Heart left ventricle (tissue), 16 donors: ENCODE measurements at regions not wholly inside any gene's neighbourhood (a gene's known extent, or its start where the extent isn't known, plus 50 kb on each side); places are given as distances from the start of the nearest gene placed in this dataset.

Experiments used
- ATAC-seq, 4 donors: fragments of 200-7000 bp; cut with Tn5 transposase; one replicate each; pipeline ENCODE4 v1.9.1; 2020 to 2022; ENCODE audit warnings: moderate library complexity in 4 of 4, mild to moderate bottlenecking in 3 of 4, moderate number of reproducible peaks in 1 of 4
- DNase-seq, 5 donors: peaks; one replicate each; pipeline ENCODE4 v3.0.0-alpha.2; 2020
- H3K27ac ChIP-seq, 12 donors: fragments of 200-600 bp; sonication (generic) in 4 of 12; one replicate each; pipeline versions ENCODE4 v1.5.0 to v1.8.0; 2016 to 2022; ENCODE audit warnings: mild to moderate bottlenecking in 2 of 12
- H3K27me3 ChIP-seq, 9 donors: fragments of 200-600 bp; sonication (generic) in 2 of 9; one replicate each; pipeline versions ENCODE4 v1.5.1 to v1.8.0; 2016 to 2022; ENCODE audit warnings: mild to moderate bottlenecking in 3 of 9
- H3K36me3 ChIP-seq, 9 donors: fragments of 200-600 bp; sonication (generic) in 2 of 9; one replicate each; pipeline versions ENCODE4 v1.5.0 to v1.8.0; 2018 to 2022; ENCODE audit warnings: mild to moderate bottlenecking in 2 of 9
- H3K4me1 ChIP-seq, 12 donors: fragments of 200-600 bp; sonication (generic) in 4 of 12; one replicate each; pipeline versions ENCODE4 v1.5.0 to v1.8.0; 2016 to 2022; ENCODE audit warnings: mild to moderate bottlenecking in 3 of 12
- H3K4me3 ChIP-seq, 12 donors: fragments of 200-600 bp; sonication (generic) in 4 of 12; one replicate each; pipeline versions ENCODE4 v1.5.0 to v1.8.0; 2017 to 2022; ENCODE audit warnings: mild to moderate bottlenecking in 9 of 12, moderate library complexity in 4 of 12
- H3K9me3 ChIP-seq, 12 donors: fragments of 200-600 bp; sonication (generic) in 4 of 12; one replicate each; pipeline versions ENCODE4 v1.5.0 to v1.8.0; 2016 to 2022; ENCODE audit warnings: mild to moderate bottlenecking in 1 of 12
- POLR2A ChIP-seq, 2 donors: fragments of 450-650 bp; IDR thresholded peaks; one replicate each; pipeline ENCODE4 v1.6.1; 2017; ENCODE audit warnings: antibody characterized with exemption in 2 of 2, mild to moderate bottlenecking in 2 of 2, moderate library complexity in 2 of 2
- WGBS, 4 donors: extraction: QIAGEN DNeasy Blood & Tissue Kit in 2 of 4; methylation state at CpG; one replicate each; pipeline versions ENCODE4 v1.1.5 to v1.1.7; 2013 to 2018; 5-methylcytosine and 5-hydroxymethylcytosine counted together
- intact Hi-C, 10 donors: fragments of 100-400 bp; cut with DNase I; formaldehyde crosslinking; loops; one replicate each; pipeline versions ENCODE4 v1.11.1 to v1.14.2; 2022
- TF ChIP-seq, protein P1 (sequence below), 12 donors: fragments of 200-600 bp; sonication (generic) in 4 of 12; IDR thresholded peaks; one replicate each; pipeline versions ENCODE4 v1.5.0 to v1.8.0; 2018 to 2022; ENCODE audit warnings: antibody characterized with exemption in 12 of 12, mild to moderate bottlenecking in 5 of 12
- donor health status: ischemic (EF 13 %, LVEDD 7.1; RV severe dilation, severe dysfunction).
- donor health status: healthy with polysubstance abuse.
- donor health status: DM: no; HTN: yes; CAD: no.
- donor health status: DM: no; HTN: no; CAD: no.
- donor health status: ischemic (EF 25% LVEDD 6.9; RV normal size, moderate dysfunction).
- donor health status: ischemic (EF 25% LVEDD 5.7; RV mildly dilated, moderate dysfunction).
- donor health status: healthy.
- donor health status: DM: yes; HTN: yes; CAD: no.
- donor health status: ischemic (EF 35%, LVEDD 5.7; RV mildly dilated, moderate dysfunction).
- donor health status: nonischemic (EF 11% LVEDD 7.7; RV severe dilation, severe dysfunction).
- donor health status: DM: yes; HTN: yes; CAD: no.
- donor health status: PGD.
- donor health status: ischemic (EF 29% LVEDD 5.4; RV normal size, mild dysfunction).
- donor health status: nonischemic (EF 23%, LVEDD 6.1; RV moderate dilation, normal function).

DNA sequence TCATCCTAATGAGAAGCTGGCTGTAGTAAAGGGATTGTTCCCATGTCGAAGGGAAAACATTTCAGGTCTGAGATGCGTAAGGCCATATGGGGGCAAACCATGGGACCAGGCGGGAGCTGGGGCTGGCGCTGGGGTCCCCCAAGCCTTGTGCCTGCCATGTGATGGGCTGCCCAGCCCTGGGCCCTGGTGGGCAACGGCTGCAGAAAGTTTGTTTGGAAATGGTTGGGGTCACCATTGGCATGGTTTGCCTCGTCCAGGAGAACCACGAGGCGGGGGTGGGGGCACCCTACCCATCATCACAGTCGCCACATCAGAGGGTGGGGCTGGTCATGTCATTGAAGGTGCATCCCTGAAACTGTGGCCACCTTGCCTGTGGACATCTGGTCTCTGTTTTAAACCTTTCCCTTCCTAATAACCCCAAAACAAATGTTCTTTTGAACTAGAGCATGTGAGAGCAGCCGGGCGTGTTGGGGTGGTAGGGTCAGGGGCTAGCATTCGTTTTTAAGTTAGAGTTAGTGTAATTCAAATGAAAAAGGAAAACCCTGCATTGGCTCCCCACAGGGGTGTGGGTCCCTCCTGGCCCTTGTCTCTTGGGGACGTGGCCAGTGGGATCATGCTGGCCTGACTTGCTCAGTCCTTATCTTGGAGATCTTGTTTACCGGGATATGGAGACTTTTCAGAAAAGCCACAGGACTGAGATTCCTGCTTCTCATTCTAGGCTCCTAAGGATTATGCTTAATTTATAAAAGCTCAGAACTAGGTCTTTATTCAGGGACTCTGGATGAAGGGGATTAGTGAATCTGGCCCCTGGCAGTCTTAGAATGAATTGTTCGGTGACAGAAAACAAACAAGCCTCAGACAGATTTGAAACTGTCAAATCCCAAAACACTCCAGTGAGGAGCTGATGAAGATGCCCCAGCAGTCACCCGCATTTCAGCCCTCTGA is 98.5 kb downstream of the CTTN start:
- intact Hi-C loops: no loop called here
- peak in 2 of 5 donors; percentile 7 to 36 for DNase-seq
- no peak for ATAC-seq
- no peaks in the 10 kb centered on the region for H3K27me3 ChIP-seq
- H3K4me1 ChIP-seq: peaks cover 0 to 10% (median 2%) of the 10 kb centered on the region in 12 donors
- TF ChIP-seq, protein P1, sequence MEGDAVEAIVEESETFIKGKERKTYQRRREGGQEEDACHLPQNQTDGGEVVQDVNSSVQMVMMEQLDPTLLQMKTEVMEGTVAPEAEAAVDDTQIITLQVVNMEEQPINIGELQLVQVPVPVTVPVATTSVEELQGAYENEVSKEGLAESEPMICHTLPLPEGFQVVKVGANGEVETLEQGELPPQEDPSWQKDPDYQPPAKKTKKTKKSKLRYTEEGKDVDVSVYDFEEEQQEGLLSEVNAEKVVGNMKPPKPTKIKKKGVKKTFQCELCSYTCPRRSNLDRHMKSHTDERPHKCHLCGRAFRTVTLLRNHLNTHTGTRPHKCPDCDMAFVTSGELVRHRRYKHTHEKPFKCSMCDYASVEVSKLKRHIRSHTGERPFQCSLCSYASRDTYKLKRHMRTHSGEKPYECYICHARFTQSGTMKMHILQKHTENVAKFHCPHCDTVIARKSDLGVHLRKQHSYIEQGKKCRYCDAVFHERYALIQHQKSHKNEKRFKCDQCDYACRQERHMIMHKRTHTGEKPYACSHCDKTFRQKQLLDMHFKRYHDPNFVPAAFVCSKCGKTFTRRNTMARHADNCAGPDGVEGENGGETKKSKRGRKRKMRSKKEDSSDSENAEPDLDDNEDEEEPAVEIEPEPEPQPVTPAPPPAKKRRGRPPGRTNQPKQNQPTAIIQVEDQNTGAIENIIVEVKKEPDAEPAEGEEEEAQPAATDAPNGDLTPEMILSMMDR (IDR thresholded peaks at IDR 0.05): no peak
- TF ChIP-seq POLR2A (IDR thresholded peaks at IDR 0.05): no peak
- WGBS, 4 donors: 76 to 80% (median 80%) methylated on average over 16 of the region's 16 CpGs
- no peaks in the 10 kb centered on the region for H3K9me3 ChIP-seq
- H3K4me3 ChIP-seq: no peak overlapping the region
- H3K27ac ChIP-seq: no peak overlapping the region
- no peaks in the 10 kb centered on the region for H3K36me3 ChIP-seq

DNA sequence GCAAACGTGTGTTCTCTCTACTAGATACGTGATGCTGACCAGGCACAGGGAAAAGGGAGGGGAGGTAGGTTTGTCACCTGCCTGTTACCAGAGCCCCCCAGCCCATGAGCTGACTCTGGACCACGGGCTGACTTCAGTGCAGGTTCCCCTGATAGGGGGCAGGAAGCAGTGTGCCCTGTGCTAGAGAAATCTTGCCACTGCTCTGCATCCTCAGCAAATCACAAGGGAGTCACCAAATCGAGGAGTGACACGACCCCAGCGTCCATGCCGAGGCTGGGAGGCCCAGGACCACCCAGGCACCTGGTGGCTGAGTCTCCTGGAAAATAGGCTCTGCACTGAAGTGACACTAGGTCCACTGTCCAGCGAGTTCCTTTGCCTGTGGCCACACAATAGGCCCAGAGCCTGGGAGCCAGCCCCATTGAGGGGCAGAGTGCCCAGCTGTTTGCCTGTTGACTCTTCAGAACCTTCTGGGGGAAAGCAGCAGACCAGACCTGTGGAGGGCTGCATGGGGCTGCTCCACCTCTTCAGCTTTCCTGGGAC is 99.3 kb downstream of the CTTN start:
- no peak for TF ChIP-seq POLR2A (IDR thresholded peaks at IDR 0.05)
- TF ChIP-seq, protein P1 (IDR thresholded peaks at IDR 0.05): no peak
- DNase-seq: peak in 2 of 5 donors; percentile 6 to 29

DNA sequence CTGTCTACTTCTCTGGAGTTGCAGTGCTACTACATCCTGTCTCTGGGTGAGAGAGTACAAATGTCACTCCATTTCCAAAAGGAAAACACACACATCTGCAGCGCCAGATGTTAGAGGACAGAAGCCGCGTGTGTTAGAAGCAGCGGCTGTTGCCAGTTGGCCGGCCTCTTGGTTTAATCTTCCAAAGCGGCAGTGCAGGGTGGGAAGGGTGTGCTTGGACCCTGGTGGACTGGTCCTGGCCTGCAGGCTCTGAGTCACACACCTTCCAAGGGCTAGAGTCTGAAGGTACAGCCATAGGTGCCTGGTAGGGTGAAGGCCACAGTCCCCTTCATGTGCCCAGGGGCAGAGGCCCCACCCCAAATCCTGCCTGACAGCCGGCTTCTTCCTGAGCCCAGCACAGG is 99.8 kb downstream of the CTTN start:
- 68 to 93% (median 76%) methylated on average over 7 of the region's 7 CpGs for WGBS, 4 donors
- Histone ChIP-seq H3K4me3 (no peak overlapping the region), H3K27me3 (no peaks in the 10 kb centered on the region), H3K36me3 (no peaks in the 10 kb centered on the region), H3K9me3 (no peaks in the 10 kb centered on the region), H3K4me1 (peaks cover 0 to 10% (median 2%) of the 10 kb centered on the region in 12 donors), H3K27ac (no peak overlapping the region)
- DNase-seq: peak in 3 of 5 donors; percentile 22 to 51 (median 29)
- TF ChIP-seq, protein P1 (IDR thresholded peaks at IDR 0.05): no peak
- TF ChIP-seq POLR2A (IDR thresholded peaks at IDR 0.05): no peak
- intact Hi-C loops: no loop called here
- ATAC-seq: peak in 1 of 4 donors; percentile 25

More for the DNA sequence above, 99.3 kb downstream of the CTTN start:
- WGBS, 4 donors: 63 to 76% (median 65%) methylated on average over 7 to 8 of the region's 8 CpGs
- no peak for ATAC-seq
- no peaks in the 10 kb centered on the region for H3K9me3 ChIP-seq
- H3K27me3 ChIP-seq: no peaks in the 10 kb centered on the region
- peaks cover 0 to 10% (median 2%) of the 10 kb centered on the region in 12 donors for H3K4me1 ChIP-seq
- intact Hi-C loops: no loop called here
- H3K27ac ChIP-seq: no peak overlapping the region
- no peak overlapping the region for H3K4me3 ChIP-seq
- H3K36me3 ChIP-seq: no peaks in the 10 kb centered on the region
